OCI-LY1 (cell line): ENCODE measurements at regions not wholly inside any gene's neighbourhood (a gene's known extent, or its start where the extent isn't known, plus 50 kb on each side); places are given as distances from the start of the nearest gene placed in this dataset.

Source experiments
- CTCF ChIP-seq: fragments of 200-600 bp; sonication (generic), shearing (Covaris generic); IDR thresholded peaks from 2 replicates; pipeline ENCODE4 v1.5.1; 2017; ENCODE audit warnings: mild to moderate bottlenecking, antibody characterized with exemption, low read length, moderate library complexity, mixed read lengths
- EZH2 ChIP-seq: fragments of 200-600 bp; sonication (generic), shearing (Covaris generic); IDR thresholded peaks from 2 replicates; pipeline ENCODE4 v1.8.0; 2017; ENCODE audit warnings: borderline replicate concordance, mixed run types, mild to moderate bottlenecking, antibody characterized with exemption, low read length, moderate library complexity, mixed read lengths

- TF ChIP-seq CTCF, result no peak
- no peak for TF ChIP-seq EZH2
These were observed 766.1 kb downstream of the KCTD8 start for GRCh38 chr4:43682551-43682950.
